PFSK-1 (cell line): ENCODE measurements at regions not wholly inside any gene's neighbourhood (a gene's known extent, or its start where the extent isn't known, plus 50 kb on each side); places are given as distances from the start of the nearest gene placed in this dataset.

Experiments
- FOXP2 ChIP-seq: optimal IDR thresholded peaks from 2 replicates; pipeline ENCODE3; 2011; ENCODE audit warnings: borderline replicate concordance, control low read depth, inconsistent platforms; ENCODE audit not compliant: insufficient read depth; ENCODE audit errors: extremely low read length, extremely low read depth
- POLR2AphosphoS5 ChIP-seq: IDR thresholded peaks from 2 replicates; pipeline ENCODE4 v1.6.1; 2012; ENCODE audit warnings: low read depth, mild to moderate bottlenecking, control low read depth, low read length, moderate library complexity
- SIN3A ChIP-seq: IDR thresholded peaks from 2 replicates; pipeline ENCODE4 v1.6.1; 2012; ENCODE audit warnings: mild to moderate bottlenecking, low read length, moderate library complexity, borderline replicate concordance; ENCODE audit not compliant: insufficient read depth
- TAF1 ChIP-seq: IDR thresholded peaks from 2 replicates; pipeline ENCODE4 v1.6.1; 2012; ENCODE audit warnings: low read length, control low read depth, borderline replicate concordance; ENCODE audit not compliant: insufficient read depth
- TF ChIP-seq, protein P1 (sequence below), 2 experiments: IDR thresholded peaks; 2 replicates each; pipeline versions ENCODE4 v1.6.1 to v1.8.0; 2011 to 2012; ENCODE audit warnings: low read depth in 2 of 2, low read length in 2 of 2, control low read depth in 1 of 2, inconsistent platforms in 1 of 2, mild to moderate bottlenecking in 1 of 2, moderate library complexity in 1 of 2; ENCODE audit not compliant: insufficient read depth in 1 of 2

DNA sequence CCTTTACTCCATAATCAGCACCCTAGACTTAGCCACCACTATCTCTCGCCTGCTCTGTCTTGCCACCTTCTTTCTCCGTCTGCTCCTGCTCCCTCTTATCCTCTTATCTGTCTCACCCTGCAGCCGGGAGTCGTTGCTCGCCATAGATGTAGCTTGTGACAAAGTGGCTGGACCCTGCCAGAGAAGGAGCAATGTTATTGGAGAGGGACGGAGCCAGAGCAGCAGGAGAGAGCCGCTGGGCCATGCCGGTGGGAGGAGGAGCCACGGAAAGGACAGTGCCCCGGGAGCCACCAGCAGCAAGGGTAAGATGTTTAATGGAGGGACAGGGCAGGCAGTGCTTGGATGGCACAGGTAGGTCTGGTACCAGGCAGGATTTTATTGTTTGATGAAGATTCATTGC lies 137.3 kb downstream of the SEC61B start:
- TF ChIP-seq POLR2AphosphoS5: no peak
- TF ChIP-seq TAF1: no peak
- no peak for TF ChIP-seq SIN3A
- no peak for TF ChIP-seq FOXP2
- TF ChIP-seq, protein P1, sequence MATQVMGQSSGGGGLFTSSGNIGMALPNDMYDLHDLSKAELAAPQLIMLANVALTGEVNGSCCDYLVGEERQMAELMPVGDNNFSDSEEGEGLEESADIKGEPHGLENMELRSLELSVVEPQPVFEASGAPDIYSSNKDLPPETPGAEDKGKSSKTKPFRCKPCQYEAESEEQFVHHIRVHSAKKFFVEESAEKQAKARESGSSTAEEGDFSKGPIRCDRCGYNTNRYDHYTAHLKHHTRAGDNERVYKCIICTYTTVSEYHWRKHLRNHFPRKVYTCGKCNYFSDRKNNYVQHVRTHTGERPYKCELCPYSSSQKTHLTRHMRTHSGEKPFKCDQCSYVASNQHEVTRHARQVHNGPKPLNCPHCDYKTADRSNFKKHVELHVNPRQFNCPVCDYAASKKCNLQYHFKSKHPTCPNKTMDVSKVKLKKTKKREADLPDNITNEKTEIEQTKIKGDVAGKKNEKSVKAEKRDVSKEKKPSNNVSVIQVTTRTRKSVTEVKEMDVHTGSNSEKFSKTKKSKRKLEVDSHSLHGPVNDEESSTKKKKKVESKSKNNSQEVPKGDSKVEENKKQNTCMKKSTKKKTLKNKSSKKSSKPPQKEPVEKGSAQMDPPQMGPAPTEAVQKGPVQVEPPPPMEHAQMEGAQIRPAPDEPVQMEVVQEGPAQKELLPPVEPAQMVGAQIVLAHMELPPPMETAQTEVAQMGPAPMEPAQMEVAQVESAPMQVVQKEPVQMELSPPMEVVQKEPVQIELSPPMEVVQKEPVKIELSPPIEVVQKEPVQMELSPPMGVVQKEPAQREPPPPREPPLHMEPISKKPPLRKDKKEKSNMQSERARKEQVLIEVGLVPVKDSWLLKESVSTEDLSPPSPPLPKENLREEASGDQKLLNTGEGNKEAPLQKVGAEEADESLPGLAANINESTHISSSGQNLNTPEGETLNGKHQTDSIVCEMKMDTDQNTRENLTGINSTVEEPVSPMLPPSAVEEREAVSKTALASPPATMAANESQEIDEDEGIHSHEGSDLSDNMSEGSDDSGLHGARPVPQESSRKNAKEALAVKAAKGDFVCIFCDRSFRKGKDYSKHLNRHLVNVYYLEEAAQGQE (IDR thresholded peaks at IDR 0.05; ENCODE audit: insufficient read depth in 1 of 2, low read depth in 2 of 2, low read length in 2 of 2): no peak

DNA sequence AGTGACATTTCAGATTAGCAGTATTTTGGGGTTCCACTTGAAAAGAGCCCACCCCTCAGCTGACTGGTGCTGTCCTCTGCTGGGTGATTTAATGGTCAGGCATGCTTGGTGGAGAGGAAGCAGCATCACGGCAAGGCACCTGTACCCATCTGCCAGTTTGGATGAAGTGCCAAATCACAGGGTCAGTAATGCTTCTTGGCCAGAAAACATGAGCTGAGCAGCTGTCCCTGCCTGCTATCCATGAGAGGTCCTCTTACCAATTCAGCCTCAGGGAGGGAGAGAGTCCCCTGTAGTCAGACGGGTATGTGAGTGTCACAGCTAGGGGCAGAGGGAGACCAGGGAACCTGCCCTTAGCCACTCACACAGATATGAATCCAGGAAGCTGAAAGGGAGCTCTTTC lies 137.9 kb downstream of the SEC61B start:
- TF ChIP-seq POLR2AphosphoS5: no peak
- TF ChIP-seq, protein P1 (IDR thresholded peaks at IDR 0.05; ENCODE audit: insufficient read depth in 1 of 2, low read depth in 2 of 2, low read length in 2 of 2): no peak
- TF ChIP-seq TAF1: no peak
- TF ChIP-seq FOXP2: no peak
- TF ChIP-seq SIN3A: no peak

DNA sequence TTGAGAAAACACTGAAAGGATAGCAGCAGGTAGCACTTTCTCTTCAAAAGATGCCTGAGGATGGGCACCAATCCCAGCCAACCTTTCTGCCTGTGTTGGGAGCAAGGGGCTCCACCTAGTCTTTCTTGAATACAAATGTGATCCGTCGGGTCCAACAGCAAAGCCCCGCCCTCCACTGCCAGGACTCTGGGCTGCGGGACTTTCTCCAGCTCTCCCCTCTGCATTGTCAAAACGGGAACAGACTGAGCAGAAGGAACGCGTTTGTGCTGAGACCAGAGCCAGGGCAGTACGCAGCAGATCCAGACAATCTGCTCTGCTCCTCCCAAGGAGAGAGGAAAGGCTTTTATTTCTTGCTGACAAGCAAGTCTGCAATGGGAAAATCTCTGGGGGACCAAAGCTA lies 139.7 kb downstream of the SEC61B start:
- TF ChIP-seq SIN3A (no peak), POLR2AphosphoS5 (no peak), FOXP2 (no peak), TAF1 (no peak)
- TF ChIP-seq, protein P1 (IDR thresholded peaks at IDR 0.05; ENCODE audit: insufficient read depth in 1 of 2, low read depth in 2 of 2, low read length in 2 of 2): no peak

DNA sequence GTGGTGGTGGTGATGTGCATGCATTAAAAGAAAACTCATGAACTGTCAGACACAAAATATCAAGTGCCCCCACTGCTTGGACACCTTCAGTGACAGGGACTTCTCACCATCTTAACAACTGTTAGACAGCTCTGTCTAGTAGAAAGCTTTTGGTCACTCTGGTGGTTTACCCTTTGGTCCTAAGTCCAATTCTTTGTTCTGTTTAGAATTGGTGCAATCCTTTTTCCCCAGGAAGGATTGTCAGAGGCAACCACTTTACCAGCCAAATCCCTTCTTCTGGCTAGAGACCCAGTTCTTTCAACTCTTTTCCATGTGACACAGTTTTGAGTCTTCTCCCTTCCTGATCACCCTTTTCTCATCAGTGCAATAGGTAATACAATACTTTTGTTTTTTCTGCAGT lies 140.2 kb downstream of the SEC61B start:
- TF ChIP-seq, protein P1 (IDR thresholded peaks at IDR 0.05; ENCODE audit: insufficient read depth in 1 of 2, low read depth in 2 of 2, low read length in 2 of 2): no peak
- TF ChIP-seq FOXP2 (no peak), TAF1 (no peak), POLR2AphosphoS5 (no peak), SIN3A (no peak)

DNA sequence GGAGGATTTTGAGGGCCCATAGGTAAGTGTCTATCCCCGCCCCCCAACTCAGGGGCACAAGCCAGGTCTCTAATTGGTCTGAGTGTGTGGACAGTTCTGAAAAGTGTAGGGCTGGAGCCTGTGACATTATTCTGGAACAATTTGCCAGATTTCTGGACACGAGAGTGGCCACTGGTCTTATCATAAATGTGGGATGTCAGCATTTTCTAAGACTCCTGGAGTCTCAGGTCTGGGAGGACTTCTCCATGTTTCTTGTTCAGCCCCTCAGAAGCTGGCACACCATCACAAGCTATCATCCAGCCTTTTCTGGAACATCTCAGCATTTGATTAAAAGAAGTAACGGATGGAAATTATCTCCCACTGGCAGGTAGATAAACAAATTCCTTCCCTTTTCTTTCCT lies 141.4 kb downstream of the SEC61B start:
- TF ChIP-seq FOXP2 (no peak), POLR2AphosphoS5 (no peak), SIN3A (no peak)
- TF ChIP-seq, protein P1 (IDR thresholded peaks at IDR 0.05; ENCODE audit: insufficient read depth in 1 of 2, low read depth in 2 of 2, low read length in 2 of 2): no peak
